ENCODE measurements at regions not wholly inside any gene's neighbourhood (a gene's known extent, or its start where the extent isn't known, plus 50 kb on each side); places are given as distances from the start of the nearest gene placed in this dataset.
"Not testable (repeated sequence)": the region's sequence is repeated elsewhere in the genome, so short reads cannot be mapped to it uniquely, and the experiment has no call there.

DNA sequence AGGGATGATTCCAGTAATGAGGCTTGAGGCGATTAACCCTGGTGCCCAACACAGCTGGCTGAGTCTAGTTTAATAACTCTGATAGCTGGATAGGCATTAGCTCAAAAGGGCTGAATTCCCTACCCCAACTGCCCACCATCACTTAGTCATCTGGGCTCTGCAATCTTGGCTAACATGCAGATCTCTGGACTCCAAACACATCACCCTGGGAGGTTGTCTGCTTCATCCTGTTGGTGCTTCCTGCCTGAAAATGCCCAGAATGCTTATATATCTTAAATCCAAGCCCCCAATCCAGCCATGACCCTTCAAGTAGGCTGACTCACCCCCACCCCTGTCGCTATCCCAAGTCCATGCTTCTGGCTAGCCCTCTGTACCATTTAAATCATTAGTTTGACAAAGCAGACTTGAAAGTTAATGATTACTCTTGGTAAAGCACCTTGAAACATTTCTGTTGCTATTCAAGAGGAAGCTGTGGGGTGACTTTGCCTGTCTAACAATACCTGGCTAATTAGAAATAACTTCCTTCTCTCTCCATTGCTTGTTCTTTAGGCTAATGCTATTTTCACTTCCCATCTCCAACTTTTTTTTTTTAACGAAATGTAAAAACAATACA is 107.0 kb upstream of the RORA start:
- DNase-seq (ENCODE audit: low spot score), result no peak

- not testable (repeated sequence) for DNase-seq (ENCODE audit: low spot score)
Measured at GRCh38 chr15:61334714-61335113, 105.6 kb upstream of the RORA start.

DNA sequence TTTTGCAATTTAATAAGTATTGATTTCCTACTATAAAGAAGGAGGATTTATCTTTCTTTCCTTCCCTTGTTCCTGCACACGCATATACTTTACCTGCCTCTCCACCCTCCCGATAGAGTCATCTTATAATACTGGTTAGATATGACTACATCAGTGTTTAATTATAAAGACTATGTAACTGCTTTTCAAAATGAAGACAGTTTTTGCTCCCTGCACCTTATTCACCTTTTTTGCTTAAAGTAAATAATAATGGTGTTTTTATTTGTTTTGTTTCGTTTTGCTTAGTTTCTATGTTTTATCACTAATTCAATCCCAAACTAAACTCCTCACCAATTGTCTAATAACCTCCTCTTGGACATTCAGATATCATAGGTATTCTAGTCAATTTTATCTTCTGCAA is 101.9 kb upstream of the RORA start:
- DNase-seq (ENCODE audit: low spot score), result no peak

DNA sequence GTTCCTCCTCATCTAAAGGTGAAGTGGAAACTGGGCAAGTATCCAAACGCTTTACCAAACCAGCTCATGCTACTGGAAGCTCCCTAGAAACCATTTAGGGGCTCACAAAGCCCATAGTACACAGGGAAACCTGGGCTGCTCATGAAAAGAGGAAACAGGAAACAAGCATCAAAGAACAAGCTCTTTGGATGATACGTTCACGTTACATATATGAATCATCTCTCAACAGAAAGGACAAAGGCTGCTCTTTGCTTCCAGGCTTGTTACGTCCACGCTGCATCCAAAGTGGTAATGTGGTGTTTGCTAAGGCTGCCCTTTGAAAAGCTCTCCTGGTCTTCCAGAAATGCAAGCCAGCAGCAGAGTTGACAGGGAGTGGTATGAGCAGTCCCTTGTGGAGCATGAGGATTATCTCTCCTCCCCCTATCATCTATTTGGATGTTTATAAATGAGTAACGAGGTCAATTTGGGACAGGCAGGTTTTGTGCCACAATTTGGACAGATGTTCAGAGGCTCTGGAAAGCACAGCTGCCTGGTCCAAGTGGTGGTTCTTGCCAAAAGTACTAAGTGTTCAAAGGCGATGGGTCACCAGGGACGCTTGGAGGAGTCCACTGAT is 98.0 kb upstream of the RORA start:
- no peak for DNase-seq (ENCODE audit: low spot score)

- DNase-seq (ENCODE audit: low spot score), result no peak
Measured at GRCh38 chr15:61319892-61320291, 90.8 kb upstream of the RORA start.

- no peak for DNase-seq (ENCODE audit: low spot score)
Measured at GRCh38 chr15:61318802-61319525, 89.9 kb upstream of the RORA start.

DNA sequence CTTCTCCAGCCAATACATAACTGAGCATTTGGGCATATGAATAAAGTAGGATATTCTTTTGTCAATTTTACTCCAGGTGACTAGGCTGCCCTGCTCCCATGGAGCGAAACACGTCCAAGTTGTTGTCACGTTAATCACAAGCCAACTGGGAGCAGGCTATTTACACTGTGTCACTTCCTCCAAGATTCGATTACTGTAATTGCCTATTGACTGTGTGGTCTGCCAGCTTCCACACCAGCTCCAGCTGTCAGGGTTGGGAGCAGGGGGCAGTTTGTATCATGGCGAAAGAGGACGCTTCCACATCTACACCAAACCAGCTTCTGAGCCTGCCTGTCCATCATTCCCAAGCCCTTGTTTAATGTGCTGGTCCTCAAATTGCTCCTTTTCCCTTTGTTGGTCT is 89.2 kb upstream of the RORA start:
- DNase-seq (ENCODE audit: low spot score), result no peak

DNA sequence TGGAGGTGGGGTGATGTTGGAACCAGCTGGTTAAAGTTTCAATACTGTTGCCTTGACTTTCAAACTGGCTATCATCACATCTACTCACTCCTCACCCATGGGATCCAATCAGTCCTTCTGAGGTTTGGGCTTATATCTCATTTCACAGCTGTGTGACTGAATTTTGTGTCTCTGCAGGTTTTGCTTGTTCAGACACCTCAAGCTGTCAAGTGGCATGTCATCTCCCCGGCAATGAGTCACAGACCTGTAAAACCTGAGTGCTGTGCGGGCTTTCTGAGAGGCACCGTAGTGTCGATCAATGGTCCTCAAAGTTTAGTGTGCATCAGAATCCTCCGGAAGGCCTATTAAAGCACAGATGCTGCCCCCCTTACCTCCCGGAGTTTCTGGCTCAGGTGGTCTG is 86.4 kb upstream of the RORA start:
- DNase-seq (ENCODE audit: low spot score), result no peak

DNA sequence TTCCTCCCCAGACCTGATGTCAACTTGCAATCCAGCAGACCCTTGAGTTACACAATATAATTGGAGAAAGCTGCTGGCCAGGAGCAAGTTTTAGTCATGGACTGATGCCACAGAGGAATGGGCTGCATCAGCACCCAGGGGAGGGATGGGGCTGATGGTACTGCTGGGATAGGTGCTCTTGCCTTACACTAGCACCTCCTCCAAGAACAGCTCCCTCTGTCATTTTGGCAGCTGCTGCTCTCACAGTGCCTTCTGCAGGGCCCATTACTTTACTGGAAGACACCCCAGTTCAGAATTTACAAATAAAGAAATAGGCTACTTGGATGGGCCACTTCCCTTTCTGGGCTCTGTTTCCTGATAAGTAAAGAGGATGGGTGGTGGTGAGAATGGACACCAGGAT is 85.3 kb upstream of the RORA start:
- no peak for DNase-seq (ENCODE audit: low spot score)

DNA sequence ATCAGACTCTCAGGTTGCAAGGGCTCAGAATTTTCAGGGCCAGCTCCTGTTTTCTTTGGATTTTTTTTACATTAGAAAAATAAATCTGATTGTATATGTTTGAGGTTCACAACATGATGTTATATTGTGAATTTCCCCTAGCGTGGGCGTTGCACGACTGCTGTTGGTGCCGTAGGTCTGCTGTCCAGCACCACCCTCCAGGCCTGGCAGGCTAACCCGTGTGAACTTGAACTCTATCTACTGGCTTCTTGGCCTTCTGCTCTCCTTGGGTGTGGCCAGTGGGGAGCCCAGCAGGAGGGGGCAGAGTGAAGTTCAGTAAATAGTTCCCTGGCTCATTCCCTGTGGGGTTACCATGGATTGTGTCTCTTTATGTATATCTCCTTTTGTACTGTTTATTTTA is 80.5 kb upstream of the RORA start:
- DNase-seq (ENCODE audit: low spot score), result no peak

DNA sequence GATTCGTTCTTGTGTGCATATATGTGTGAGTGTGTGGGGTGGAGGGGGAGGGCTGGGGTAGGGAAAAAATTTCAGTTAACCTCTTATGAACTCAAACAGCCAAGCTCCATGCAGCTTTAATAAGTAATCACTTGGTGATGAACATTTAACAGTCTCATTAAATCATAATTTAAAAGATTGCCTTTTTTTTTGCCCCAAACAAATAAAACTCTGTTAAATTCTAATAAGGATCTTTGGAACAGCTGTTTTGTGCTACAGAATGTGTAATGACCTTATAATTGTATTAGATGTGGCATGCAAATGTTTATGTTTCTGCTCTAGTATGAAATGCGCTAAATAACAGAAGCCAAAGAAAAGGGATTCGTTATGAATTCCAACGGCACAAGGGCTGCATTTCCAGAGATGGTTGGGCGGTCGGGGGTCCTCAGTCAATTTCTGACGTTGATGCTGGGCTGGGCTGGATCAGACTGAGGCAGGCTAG is 80.0 kb upstream of the RORA start:
- DNase-seq (ENCODE audit: low spot score), result no peak

DNA sequence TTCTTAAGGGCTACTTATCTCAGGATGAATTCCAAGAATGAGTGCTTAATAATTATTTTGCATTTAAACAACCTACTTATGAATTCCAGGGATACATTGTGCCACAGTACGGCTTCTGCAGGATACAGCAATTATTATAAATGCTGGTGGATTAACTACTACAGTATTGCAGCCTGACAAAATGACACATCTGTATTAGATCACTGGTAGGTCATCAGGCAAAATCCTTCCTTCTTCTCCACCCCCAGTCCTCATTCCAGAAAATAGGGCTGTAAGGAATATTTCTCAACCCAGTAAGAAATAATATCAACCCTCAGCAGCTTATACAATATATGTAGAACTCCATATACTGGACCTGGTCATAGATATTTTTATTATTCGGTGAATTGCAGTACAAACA is 79.3 kb upstream of the RORA start:
- DNase-seq (ENCODE audit: low spot score), result no peak

DNA sequence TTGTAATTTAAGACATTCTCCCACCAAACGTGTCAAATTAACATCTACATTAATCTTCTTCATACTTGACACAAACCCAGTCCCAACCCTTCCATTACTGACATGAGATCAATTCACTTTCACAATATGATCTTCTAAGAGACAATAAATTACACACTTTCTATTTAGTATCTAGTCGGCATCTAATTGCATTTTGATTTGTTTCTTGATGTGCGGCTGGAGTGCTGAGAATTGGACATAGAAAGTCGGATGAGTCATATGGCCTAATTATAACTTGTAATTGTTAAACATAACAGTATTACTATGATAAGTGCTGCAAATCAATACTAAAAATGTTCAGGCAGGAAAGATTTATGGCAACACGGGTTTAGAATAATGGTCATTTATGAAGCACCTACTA is 78.4 kb upstream of the RORA start:
- DNase-seq (ENCODE audit: low spot score), result no peak

DNA sequence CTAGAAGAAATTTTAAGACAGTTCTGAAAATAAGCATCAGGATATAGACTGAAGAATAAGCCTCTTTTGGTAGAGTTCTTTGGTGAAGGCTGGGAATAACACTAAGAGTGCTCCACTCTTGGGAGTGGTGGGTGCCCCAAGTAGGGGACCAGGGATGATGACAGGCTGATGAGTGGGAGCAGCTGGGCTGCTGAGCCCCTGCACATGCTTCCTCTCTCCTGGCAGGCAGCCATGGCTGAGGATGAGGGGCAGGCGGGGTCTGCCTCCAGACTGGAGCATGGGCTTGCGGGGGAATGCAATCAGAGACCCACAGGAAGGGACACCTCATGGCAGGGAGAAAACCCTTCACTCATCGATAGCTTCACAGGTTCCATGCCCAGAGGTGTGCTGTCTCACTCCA is 72.6 kb upstream of the RORA start:
- no peak for DNase-seq (ENCODE audit: low spot score)

DNA sequence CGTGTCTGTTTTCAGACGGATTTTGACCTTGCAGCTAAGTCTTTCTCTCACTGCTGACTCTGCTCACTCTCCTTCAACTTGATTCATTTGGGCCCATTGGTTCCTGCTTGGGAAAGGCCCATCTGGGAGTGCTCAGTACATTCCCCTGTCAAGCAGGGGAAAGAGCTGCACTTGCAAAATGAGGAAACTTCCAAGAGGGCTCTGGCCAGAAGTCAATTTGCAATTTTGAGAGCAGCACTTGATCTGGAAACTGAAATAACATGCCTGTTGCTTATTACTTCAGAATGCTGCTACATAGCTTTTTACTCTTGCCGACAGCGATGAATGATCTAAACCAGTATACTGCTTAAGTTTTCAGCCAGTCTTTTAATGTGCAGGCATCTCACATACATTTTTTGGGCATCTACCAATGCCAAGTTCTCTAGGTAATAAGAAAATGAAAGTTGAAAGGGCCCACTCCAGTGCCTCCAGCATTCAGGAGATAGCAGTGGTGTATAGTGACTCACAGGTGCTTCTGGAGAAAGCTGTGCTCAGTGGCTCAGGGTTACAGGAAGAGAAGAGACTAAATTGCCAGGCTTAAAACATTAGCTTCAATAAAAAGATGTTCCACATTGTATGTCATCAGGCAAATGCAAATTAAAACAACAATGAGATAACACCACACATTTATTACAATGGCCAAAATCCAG is 70.1 kb upstream of the RORA start:
- DNase-seq (ENCODE audit: low spot score), result no peak

DNA sequence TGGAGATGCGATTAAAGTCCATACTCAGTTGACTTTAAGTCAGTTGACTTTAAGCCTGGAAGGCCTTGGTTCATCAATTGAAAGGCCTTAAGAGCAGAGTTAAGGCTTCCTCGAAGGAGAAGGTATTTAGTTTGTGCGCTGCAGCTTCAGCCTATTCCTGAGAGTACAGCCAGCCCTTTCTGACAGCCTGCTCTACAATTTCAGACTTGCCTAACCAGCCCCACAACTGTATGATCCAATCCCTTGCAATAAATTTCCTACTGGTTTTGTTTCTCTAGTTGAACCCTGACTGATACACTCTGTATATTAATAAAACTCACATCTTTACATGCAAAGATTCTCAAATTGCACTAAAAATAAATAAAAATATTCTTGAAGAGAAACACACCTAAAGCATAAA is 66.1 kb upstream of the RORA start:
- no peak for DNase-seq (ENCODE audit: low spot score)

DNA sequence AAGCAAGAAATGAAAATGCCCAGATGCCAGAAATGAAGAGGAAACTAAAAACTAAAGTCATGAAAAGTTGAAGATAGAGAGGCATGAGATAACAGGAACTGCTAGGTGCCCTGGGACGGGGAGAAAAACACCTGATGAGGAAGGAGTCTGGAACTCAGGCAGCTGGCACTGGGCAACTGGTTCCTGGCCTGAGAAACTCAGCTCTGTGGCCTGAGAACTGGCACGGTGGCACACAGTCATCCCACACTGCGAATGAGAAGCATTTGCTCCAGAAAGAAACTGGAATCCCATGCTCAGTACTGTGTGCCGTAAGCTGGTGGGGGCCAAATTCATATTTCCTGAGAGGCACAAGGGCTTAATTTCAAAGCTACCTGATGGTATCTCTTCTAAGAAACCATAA is 53.6 kb upstream of the RORA start:
- no peak for DNase-seq (ENCODE audit: low spot score)

DNA sequence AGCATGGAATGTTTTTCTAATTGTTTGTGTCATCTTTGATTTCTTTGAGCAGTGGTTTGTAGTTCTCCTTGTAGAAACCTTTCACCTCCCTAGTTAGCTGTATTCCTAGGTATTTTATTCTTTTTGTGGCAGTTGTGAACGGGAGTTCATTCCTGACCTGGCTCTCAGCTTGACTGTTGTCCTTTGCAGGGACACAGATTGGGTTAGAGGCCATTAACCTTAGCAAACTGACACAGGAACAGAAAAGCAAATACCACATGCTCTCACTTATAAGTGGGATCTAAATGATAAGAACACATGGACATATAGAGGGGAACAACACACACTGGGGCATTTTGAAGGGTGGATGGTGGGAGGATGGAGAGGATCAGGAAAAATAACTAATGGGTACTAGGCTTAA is 52.2 kb upstream of the RORA start:
- DNase-seq (ENCODE audit: low spot score), result no peak

All from D341Med (cell line).